Stimulated activated CD4-positive, alpha-beta T cell treated with anti-CD3 and anti-CD28 coated beads, Interleukin-2, amount 100 ng/mL, for 48 hours (primary cell): ENCODE measurements at regions not wholly inside any gene's neighbourhood (a gene's known extent, or its start where the extent isn't known, plus 50 kb on each side); places are given as distances from the start of the nearest gene placed in this dataset.

Experiments
- DNase-seq, 2 donors: peaks; one replicate each; pipeline ENCODE4 v3.0.0-alpha.2; 2020

DNA sequence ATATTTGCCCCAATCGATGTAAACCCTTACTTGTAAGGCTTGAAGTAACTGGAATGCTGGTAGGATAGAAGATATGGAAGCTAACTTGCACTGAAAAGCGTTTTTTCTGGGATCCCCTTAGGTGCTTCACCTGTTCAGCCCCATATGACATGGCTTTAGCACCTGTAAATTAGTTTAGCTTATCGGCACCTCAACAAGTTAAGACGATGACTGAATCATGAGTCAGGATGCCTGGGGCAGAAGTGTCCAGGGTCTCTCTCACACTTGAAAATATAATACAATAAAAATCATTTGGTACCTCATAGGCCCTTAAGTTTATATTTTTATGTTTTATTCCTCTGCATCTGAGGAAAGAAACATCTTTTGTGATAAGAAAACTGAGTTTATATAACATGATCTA, 409.2 kb upstream of the LRRC4C start:
- no peak for DNase-seq

- no peak for DNase-seq
Measured at GRCh38 chr11:41872426-41872825, 413.0 kb upstream of the LRRC4C start.

- DNase-seq, result no peak
Measured at GRCh38 chr11:41872870-41873269, 413.4 kb upstream of the LRRC4C start.

GRCh38 chr11:41878095-41878494, 418.6 kb upstream of the LRRC4C start:
- DNase-seq, result no peak

DNA sequence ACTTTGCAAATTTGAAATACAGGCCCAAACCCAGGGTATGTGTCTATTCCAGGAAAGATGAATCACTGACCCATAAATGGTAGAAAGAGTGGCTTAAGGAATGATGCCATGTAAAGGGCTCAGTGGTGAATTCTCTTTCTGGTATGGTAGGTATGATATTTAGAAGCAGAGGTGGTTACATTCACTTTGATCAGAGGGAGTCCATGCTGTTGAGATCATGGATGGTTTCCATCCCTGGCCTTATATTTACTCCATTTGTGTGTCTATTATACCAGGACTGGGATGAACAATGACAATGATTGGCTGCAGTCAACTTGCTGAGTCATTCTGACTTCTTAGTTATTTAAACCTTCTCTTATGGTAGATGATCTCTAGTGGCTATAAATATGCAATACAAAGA, 419.8 kb upstream of the LRRC4C start:
- DNase-seq, result no peak

DNA sequence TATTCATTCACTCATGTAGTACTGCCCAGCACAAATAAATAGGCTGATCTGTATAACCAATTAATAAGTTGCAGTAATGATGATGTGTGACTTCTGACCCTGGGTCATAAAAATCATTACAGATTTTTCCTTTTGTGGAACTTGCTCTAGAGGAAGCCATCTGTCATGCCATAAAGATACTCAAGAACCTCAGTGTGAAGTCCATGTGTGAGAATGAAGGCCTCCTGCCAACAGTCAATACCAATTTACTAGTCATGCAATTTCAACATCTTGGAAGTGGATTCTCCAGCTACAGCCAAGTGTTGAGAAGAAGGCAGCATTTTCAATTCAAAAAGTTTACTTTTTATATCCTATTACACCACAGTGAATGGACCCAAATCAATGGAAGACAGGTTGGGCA, 435.6 kb upstream of the LRRC4C start:
- no peak for DNase-seq

DNA sequence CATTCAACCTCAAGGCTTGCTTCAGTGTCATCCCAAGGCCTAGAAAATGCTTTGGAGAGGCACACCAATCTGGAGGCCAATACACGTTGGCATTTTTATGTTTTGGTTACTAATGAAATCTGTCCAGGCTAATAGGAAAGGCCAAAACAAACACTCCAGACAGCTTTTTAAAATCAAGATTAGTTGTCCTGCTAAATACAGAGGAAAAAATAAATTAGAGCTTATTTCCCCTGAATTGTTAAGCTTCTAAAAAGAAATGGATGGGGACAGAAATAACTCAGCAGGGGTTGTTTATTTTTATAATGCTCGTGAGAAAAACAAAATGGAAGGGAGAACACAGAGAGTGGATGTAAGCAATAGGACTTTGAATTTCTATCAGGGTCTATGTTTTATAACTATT, 438.5 kb upstream of the LRRC4C start:
- no peak for DNase-seq

DNA sequence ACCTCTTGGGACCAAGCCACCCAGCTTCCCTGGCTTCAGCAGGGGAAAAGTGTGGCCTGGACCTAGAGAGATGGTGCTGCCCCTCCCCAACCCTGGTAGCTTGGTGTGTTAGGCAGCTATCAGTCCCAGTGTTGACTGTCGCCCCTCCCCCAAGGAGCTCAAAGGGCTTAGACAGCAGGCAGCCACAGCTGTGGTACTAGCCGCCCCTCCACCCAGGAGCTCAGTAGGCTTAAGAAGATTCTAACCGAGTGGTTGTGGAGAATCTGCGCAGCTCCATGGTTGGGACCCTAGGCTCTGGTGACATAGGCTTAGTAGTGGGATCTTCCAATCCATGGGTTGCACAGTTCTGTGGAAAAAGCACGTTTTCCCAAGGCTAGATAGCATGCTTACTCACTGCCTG, 458.4 kb upstream of the LRRC4C start:
- DNase-seq, result no peak

DNA sequence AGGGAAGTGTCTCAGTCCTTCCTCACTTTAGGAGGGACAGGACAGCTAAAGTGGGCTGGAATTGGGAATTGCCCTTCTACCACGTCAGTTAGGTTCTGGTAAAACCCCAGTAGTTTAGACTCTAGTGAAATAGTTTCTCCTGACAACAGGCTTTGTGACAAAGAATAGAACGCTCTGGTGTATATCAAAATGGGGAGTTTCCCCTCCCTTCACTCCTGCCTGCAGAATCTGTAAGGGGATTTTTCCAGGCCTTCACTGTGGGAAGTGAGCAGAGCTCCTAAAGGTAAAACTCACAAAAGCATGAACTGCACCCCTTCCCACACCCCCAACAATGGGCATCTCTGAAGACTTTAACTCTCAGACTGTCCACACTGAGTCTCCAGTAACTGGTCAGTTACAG, 460.9 kb upstream of the LRRC4C start:
- no peak for DNase-seq

GRCh38 chr11:41921746-41922390, 462.4 kb upstream of the LRRC4C start:
- DNase-seq, result no peak

GRCh38 chr11:41926339-41926738, 466.9 kb upstream of the LRRC4C start:
- DNase-seq, result no peak

- DNase-seq, result no peak
Measured at GRCh38 chr11:41935241-41935640, 475.8 kb upstream of the LRRC4C start.

DNA sequence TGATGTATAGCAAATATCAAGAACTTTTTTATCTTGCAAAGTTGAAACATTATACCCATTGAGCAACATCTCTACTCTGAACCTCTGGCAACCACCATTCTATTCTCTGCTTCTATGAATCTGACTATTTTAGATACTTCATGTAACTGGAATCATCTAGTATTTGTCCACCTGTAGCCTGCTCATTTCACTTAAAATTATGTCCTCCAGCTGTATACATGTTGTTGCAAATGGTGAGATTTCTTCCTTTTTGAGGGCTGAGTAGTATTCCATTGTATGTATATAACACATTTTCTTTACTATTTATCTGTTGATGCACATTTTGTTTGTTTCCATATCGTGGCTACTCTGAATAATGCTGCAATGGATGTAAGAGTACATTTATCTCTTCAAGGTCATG, 476.3 kb upstream of the LRRC4C start:
- no peak for DNase-seq

- no peak for DNase-seq
Measured at GRCh38 chr11:41943656-41944055, 484.2 kb upstream of the LRRC4C start.

DNA sequence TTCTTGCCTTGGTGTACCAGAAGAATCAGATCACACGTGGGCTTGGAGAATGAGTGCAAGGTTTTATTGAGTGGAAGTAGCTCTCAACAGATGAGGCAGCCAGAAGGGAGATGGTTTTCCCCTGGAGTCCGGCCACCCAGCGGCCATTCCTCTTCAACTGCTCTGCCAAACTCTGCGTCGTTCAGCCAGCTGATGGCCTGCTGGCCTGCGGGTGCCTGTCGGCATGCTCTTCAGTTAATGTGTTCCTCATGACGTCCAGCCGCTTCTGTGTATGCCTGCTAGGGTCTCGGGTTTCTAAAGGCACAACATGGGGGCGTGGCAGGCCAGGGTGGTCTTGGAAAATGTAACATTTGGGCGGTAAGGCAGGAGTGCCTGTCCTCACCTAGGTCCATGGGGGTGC, 487.9 kb upstream of the LRRC4C start:
- DNase-seq, result no peak

GRCh38 chr11:41950470-41951143, 491.2 kb upstream of the LRRC4C start:
- no peak for DNase-seq

GRCh38 chr11:41954034-41954433, 494.6 kb upstream of the LRRC4C start:
- no peak for DNase-seq

DNA sequence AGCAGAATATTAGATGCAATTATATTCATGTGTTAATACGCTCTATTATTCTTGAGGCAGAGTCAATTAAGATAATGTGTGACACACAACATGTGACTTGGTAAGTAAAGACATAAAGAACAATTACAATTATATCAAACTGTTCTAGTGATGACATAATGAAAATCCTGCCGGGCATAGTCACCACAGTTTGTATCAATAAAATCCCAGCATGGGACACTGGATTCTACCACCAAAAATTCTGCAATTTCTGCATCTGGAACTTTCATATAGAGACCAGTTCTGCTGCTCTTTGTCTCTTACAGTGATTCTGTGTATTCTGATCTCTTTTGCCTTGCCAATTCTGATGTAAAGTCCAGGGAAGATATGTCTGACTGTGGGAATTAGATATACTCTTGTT, 495.6 kb upstream of the LRRC4C start:
- no peak for DNase-seq

DNA sequence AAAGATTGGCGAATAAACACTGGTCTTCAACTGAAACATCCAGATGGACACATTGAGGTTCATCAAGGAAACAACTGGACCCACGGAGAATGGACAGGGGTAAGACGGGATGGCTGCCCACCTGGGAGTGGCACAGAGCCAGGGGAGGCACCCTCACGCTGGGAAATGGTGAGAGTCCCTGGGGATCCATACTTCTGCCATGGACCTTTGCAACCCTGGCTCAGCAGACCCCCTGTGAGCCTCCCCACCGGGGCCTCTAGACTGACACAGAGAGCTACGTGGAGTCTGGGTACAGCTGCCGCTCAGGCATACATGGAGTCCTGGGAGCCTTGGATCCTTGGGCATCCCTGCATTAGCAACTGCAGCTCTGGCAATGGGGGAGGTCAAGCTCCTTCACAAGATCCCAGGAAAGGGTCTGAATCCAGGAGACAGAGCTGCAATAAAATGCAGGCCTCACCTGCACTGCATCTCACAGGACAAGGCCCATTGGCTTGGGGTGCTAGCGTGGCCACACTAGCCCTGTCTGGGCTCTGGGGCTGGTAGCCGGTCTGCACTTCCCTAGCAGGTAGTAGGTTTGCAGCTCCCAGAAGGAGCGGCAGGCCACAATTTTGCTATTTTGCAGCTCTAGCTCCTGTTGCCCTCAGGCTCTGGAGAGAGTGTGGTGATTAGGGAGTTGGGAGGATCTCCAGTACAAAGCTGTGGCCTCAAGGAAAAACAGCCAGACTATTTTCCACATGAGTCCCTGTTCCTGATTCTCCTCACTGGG, 496.4 kb upstream of the LRRC4C start:
- no peak for DNase-seq

DNA sequence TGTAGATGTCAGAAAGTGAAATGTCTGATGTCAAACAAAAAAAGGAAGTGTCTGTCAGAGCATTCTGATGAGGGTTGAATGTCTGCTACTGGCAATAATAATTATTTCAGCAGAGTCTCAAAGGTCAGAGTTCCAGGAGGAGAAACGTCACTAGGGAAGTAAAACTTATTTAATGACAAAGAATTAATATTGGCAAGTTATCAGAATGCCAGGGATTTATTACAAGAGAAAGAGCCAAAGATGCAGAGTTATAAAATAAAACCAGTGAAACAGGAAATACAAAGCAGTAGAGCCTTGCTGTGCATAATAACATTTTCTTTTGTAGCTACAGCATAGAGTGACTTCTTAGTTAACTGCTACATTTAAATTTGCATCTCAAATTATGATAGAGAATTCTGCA, 504.0 kb upstream of the LRRC4C start:
- no peak for DNase-seq

DNA sequence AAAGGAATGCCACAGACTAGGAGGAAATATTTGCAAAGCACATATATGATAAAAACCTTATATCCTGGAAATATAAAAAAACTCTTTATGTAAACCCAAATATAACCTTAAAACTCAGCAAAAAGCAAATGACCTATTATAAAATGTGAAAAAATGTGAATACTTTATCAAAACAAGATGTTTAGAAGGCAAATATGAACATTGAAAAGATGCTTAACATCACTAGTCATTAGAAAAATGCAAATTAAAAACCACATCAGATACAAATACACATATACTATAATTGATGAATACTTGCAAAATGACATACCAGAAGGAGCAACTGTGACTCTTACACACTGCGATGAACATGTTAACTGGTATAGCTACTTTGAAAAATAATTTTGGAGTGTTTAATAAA, 511.2 kb upstream of the LRRC4C start:
- no peak for DNase-seq

DNA sequence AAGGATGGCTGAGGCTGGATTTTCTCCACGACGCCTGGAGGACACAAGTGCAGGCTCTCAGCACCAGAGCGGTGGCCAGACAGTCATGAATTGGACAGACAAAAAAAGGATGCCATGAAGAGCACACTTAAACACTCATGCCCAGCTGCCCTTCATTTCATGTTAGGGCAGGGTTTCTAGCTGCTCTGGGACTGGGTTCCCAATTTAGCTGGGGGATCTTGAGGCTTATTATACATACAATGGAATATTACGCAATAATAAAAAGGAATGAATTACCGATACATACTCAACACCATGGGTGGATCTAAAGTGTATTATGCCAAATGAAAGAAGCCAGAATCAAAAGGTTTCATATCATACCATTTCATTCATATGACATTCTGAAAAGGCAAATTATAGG, 512.1 kb upstream of the LRRC4C start:
- no peak for DNase-seq

DNA sequence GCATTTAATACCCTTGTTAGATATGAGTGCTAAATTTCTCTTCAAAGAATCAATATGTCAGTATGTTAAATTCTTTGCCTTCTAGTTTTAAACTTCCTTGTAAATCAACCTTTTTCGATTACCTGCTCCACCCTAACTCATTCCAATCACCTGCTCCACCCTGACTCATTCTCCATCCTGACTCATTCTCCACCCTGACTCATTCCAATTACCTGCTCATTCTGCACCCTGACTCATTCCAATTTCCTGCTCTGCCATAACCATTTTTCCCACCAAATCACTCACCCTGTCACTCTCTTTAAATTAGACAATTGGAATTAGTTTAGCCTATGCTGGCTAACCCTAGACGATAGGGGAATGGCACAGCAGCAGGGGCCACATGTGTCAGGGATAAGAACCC, 519.5 kb upstream of the LRRC4C start:
- no peak for DNase-seq

- DNase-seq, result no peak
Measured at GRCh38 chr11:41980741-41981140, 521.3 kb upstream of the LRRC4C start.
